SIG-M5 treated with dmso at 0.1 percent for 504 hours (cell line): ENCODE measurements at regions not wholly inside any gene's neighbourhood (a gene's known extent, or its start where the extent isn't known, plus 50 kb on each side); places are given as distances from the start of the nearest gene placed in this dataset.
"Not testable (repeated sequence)": the region's sequence is repeated elsewhere in the genome, so short reads cannot be mapped to it uniquely, and the experiment has no call there.

Source experiments
- DNase-seq: peaks from one replicate; lab custom pipeline; 2025; ENCODE audit not compliant: unreplicated experiment; lab: John Stamatoyannopoulos, UW

- not testable (repeated sequence) for DNase-seq
Observed at GRCh38 chr1:157294387-157295145, 156.4 kb upstream of the ETV3 start.

GRCh38 chr1:157292809-157293564, 154.8 kb upstream of the ETV3 start:
- DNase-seq = no peak

GRCh38 chr1:157292302-157292701, 154.1 kb upstream of the ETV3 start:
- no peak for DNase-seq

- no peak for DNase-seq
Observed at GRCh38 chr1:157291083-157291482, 152.9 kb upstream of the ETV3 start.

GRCh38 chr1:157289424-157290105, 151.4 kb upstream of the ETV3 start:
- no peak for DNase-seq

- DNase-seq = peak; percentile 76
Observed at GRCh38 chr1:157288996-157289395, 150.8 kb upstream of the ETV3 start.

- DNase-seq = no peak
Observed at GRCh38 chr1:157288492-157288891, 150.3 kb upstream of the ETV3 start.

GRCh38 chr1:157288006-157288405, 149.8 kb upstream of the ETV3 start:
- no peak for DNase-seq

- DNase-seq = no peak
Observed at GRCh38 chr1:157287462-157287861, 149.3 kb upstream of the ETV3 start.

- DNase-seq = no peak
Observed at GRCh38 chr1:157286646-157287420, 148.6 kb upstream of the ETV3 start.

GRCh38 chr1:157286096-157286495, 147.9 kb upstream of the ETV3 start:
- DNase-seq = no peak

- no peak for DNase-seq
Observed at GRCh38 chr1:157284451-157284850, 146.3 kb upstream of the ETV3 start.

- no peak for DNase-seq
Observed at GRCh38 chr1:157279802-157280140, 141.6 kb upstream of the ETV3 start.

- no peak for DNase-seq
Observed at GRCh38 chr1:157279138-157279801, 141.1 kb upstream of the ETV3 start.

GRCh38 chr1:157278383-157279137, 140.4 kb upstream of the ETV3 start:
- no peak for DNase-seq

- no peak for DNase-seq
Observed at GRCh38 chr1:157277913-157278312, 139.7 kb upstream of the ETV3 start.

- no peak for DNase-seq
Observed at GRCh38 chr1:157277281-157277680, 139.1 kb upstream of the ETV3 start.

- no peak for DNase-seq
Observed at GRCh38 chr1:157274698-157275534, 136.7 kb upstream of the ETV3 start.
